ENCODE measurements at regions not wholly inside any gene's neighbourhood (a gene's known extent, or its start where the extent isn't known, plus 50 kb on each side); places are given as distances from the start of the nearest gene placed in this dataset.
A peak's percentile ranks its signal among the peaks of the same experiment; 100 is the strongest.

DNA sequence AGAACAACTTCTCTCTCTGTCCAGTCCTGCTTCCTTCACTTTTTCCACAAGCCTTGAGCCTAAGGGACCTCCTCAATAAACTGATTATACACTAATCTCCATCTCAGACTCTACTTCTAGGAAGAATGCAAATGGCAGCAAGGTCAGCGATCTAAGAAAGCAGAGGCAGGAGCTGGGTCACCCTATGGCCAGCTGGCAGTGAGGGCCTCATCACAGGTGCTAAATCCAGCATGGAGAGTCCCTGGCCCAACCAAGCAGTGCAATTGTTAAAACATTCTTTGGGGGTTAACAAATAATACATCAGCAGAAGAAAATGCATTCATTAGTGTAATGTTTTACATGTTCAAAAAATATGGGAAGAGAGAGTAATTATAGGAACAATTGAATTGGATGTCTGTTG, 416.0 kb downstream of the SIPA1L2 start:
- TF ChIP-seq, protein P1, sequence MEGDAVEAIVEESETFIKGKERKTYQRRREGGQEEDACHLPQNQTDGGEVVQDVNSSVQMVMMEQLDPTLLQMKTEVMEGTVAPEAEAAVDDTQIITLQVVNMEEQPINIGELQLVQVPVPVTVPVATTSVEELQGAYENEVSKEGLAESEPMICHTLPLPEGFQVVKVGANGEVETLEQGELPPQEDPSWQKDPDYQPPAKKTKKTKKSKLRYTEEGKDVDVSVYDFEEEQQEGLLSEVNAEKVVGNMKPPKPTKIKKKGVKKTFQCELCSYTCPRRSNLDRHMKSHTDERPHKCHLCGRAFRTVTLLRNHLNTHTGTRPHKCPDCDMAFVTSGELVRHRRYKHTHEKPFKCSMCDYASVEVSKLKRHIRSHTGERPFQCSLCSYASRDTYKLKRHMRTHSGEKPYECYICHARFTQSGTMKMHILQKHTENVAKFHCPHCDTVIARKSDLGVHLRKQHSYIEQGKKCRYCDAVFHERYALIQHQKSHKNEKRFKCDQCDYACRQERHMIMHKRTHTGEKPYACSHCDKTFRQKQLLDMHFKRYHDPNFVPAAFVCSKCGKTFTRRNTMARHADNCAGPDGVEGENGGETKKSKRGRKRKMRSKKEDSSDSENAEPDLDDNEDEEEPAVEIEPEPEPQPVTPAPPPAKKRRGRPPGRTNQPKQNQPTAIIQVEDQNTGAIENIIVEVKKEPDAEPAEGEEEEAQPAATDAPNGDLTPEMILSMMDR (IDR thresholded peaks at IDR 0.05; ENCODE audit: low read depth, low read length): no peak
- H3K4me3 ChIP-seq (ENCODE audit: low read depth, low read length): no peak overlapping the region

DNA sequence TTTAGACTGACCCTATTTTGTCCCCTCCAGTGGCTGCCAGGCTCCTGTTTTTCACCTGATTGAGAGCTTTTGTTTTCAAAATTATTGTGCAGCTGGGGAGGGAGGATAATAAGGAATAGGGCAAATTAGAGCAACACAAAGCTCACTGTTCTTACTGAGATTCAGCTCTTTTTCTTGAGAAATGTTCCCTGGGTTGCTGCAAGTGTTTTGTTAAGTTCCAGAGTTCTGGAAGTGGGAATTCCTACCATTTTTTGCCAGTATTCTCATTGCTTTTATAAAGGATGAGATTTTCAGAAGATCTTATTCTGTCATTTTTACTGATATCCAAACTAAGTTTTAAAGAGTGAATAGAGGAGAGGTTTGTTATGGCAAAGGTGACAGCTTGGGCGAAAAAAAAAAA, 417.7 kb downstream of the SIPA1L2 start:
- TF ChIP-seq, protein P1 (IDR thresholded peaks at IDR 0.05; ENCODE audit: low read depth, low read length): no peak
- H3K4me3 ChIP-seq (ENCODE audit: low read depth, low read length): no peak overlapping the region

DNA sequence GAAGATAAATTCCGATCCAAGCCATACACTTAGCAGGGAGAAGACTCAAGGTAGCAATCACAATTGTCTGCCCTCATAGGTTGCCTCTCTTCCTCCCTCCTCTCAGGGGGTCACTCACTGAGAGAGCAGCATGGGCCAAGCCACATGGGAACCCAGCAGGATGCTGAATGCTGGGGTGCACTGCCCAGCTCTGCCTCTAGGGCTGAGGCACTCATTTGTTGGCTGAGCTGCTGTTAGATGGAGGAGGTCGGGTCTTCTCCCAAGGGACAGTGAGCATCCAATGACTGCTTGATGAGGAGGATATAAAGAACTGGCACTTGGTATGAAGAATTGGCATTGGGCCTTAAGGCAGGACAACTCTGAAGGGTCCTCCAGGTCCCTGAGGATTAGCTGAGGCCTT, 418.8 kb downstream of the SIPA1L2 start:
- TF ChIP-seq, protein P1 (IDR thresholded peaks at IDR 0.05; ENCODE audit: low read depth, low read length): peak; percentile 45
- H3K4me3 ChIP-seq (ENCODE audit: low read depth, low read length): no peak overlapping the region

DNA sequence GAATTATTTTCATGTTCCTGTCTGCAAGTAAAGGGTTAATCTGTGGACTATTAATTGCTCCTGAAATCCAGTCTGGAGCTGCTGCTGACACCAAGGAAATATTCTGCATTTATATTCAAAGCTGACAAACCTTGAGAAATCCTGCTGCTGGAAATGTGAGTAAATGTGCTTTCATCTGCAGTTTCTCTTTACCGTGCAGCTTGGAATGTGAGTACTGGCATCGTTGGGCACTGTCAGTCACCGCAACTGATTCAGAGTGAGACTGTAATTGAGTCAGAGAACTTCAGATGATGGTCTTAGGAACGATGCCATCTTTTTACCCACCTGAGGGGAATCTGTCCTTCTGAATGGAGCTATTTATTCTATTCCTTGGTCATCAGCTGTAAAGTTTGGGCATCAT, 420.6 kb downstream of the SIPA1L2 start:
- TF ChIP-seq, protein P1 (IDR thresholded peaks at IDR 0.05; ENCODE audit: low read depth, low read length): no peak
- H3K4me3 ChIP-seq (ENCODE audit: low read depth, low read length): no peak overlapping the region

DNA sequence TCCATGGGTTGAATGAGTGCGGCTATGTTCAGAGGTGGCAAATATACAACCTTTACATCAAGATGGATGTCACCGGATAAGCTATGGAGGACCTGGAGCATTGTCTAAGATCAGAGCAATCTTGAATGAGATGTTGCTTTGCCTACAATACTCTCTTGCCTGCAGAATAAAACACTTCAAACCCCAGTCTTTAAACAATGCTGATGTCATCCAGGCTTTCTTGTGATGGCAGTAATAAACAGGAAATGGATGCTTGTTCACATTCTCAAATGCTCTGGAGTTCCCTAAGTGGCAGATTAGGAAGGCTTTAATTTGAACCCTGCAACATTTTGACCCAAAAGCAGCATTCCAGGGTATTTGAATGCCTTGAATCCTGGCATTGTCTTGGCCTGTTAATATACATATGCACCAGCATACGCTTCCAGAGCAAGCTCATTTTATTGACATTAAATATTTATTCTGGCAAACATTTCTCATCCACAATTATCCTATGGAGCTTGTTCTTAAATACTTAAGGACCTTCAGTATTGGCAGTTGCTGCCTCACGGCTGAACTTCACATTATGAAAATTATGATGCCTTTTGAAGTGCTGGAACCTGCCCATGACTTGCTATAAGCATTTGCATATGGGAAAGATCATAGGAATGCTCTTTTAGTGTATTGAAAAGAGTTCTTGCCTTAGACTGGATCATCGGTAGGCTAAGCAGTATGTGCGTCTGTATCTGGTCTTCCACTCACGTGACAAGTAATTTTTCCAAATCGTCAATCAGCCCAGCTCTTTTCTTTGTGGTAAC, 422.7 kb downstream of the SIPA1L2 start:
- TF ChIP-seq, protein P1 (IDR thresholded peaks at IDR 0.05; ENCODE audit: low read depth, low read length): no peak
- H3K4me3 ChIP-seq (ENCODE audit: low read depth, low read length): no peak overlapping the region

DNA sequence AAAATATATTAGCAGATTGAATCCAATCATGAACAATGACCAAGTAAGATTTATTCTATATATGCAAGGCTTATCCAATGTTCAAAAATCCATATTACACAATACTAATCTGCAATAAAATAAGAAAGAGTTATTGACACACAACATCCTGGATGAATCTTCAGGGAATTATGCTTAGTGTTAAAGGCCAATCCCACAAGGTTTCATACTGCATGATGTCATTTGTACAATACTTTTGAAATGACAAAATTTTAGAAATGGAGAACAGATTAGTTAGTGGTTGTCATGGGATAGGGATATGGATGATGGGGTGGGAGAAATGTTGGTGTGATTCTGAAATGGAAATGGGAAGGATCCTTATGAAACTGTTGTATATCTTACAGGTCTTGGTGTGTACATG, 425.7 kb downstream of the SIPA1L2 start:
- no peak overlapping the region for H3K4me3 ChIP-seq (ENCODE audit: low read depth, low read length)
- TF ChIP-seq, protein P1 (IDR thresholded peaks at IDR 0.05; ENCODE audit: low read depth, low read length): no peak

DNA sequence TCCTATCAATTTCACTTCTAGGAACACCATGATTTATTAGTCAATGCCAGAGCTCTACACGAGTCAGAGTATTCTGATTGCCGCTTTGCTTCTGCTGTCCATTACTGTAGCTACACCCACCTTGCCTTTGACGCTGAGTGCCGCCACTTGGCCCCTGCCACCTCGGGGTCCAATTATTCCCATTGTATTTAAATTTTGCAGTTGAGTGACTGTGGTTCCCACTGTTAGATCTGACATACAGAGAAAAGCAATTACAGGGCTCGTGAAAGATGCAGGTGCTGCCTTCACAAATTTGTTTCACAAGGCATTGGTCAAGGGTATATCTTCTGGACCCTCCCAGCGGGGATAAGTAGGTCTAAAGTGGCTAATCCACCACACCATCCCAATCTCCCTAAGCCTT, 428.9 kb downstream of the SIPA1L2 start:
- TF ChIP-seq, protein P1 (IDR thresholded peaks at IDR 0.05; ENCODE audit: low read depth, low read length): no peak
- no peak overlapping the region for H3K4me3 ChIP-seq (ENCODE audit: low read depth, low read length)

Data from WI38 (cell line).